Activated CD8-positive, alpha-beta memory T cell treated with anti-CD3 and anti-CD28 coated beads for 48 hours (primary cell): ENCODE measurements at regions not wholly inside any gene's neighbourhood (a gene's known extent, or its start where the extent isn't known, plus 50 kb on each side); places are given as distances from the start of the nearest gene placed in this dataset.

Experiments
- DNase-seq, 3 experiments: peaks; one replicate each; pipeline ENCODE4 v3.0.0-alpha.2; 2020; ENCODE audit warnings: low read depth in 2 of 3, low spot score in 2 of 3

DNA sequence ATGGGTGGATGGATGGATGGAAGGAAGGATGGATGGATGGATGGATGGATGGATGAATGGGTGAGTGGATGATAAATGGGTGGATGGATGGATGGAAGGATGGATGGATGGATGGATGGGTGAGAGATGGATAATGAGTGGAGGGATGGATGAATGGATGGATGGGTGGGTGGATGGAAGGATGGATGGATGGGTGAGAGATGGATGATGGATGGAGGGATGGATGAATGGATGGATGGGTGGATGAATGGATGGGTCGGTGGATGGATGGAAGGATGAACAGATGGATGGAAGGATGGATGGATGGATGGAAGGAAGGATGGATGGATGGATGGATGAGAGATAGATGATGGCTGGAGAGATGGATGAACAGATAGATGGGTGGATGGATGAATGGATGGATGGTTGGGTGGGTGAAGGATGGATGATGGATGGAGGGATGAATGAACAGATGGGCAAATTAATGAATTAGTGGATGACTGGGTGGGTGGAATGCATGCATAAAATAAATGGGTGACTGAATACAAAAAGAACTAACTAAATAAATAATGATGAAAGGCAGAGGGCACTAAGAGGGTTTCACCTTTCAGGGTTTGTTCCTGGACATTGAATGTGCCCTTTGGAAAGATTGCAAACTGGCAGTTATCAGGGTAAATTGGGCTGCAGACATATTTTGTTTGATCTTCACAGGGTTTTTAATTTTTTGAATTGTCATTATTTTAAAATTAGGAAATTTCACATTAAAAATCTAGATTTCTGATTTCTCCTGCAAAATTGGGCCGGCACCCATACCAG lies 50.9 kb upstream of the PTPN1 start:
- DNase-seq = no peak

DNA sequence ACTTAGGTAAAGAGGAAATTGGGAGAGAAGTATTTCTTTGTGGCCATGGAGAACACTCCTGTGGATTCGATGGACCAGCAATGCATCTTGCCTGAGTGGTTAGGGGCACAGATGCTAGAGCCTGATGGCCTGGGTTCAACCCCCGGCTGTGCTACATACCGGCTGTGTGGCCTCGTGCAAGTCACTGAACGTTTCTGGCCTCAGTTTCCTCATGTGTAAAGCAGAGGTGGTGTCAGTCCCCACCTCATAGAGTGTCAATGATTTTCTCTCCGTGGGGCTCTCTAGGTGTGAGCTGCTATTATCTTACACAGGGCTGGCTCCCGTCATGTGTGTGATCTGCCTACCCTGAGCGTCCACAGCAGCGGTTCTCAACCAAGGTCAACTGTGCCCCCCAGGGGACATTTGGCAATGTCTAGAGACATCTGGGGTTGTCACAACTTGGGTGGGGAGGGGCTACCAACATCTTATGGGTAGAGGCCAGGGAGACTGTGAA lies 50.0 kb upstream of the PTPN1 start:
- no peak for DNase-seq
